Endothelial cell of umbilical vein (primary cell): ENCODE measurements at regions not wholly inside any gene's neighbourhood (a gene's known extent, or its start where the extent isn't known, plus 50 kb on each side); places are given as distances from the start of the nearest gene placed in this dataset.

ENCODE experiments used
- BruUV-seq: library from RNA; stranded (reverse); fragments of 400-500 nt; replicated peaks from 2 replicates; lab custom pipeline; 2021; lab: Mats Ljungman, UMichigan
- CTCF ChIA-PET: fragments of 300-600, 350-600 bp; sonication (Branson Sonifier 250); formaldehyde crosslinking; loops from one replicate; lab custom pipeline; 2021; ENCODE audit warnings: antibody characterized with exemption, inconsistent platforms; lab: Charles Lee
- POLR2A ChIA-PET: fragments of 300-600, 350-600 bp; sonication (Branson Sonifier 250); formaldehyde crosslinking; loops from one replicate; lab custom pipeline; 2021; ENCODE audit warnings: antibody characterized with exemption, inconsistent platforms; lab: Charles Lee
- DNase-seq: peaks from one replicate; pipeline ENCODE4 v3.0.0-alpha.2; 2011; ENCODE audit warnings: low read depth, low spot score
- FAIRE-seq: peaks from 2 replicates; lab custom pipeline; 2011; peaks lifted over from hg19 to GRCh38; lab: Jason Lieb, UNC
- H2AFZ ChIP-seq: 2 replicates; pipeline ENCODE4 v1.6.0; 2012; ENCODE audit warnings: low read depth, low read length, control low read depth, inconsistent platforms
- H3K27ac ChIP-seq: 2 replicates; pipeline ENCODE4 v1.5.1; 2011; ENCODE audit warnings: low read depth, mild to moderate bottlenecking, control low read depth, low read length, moderate library complexity; ENCODE audit not compliant: insufficient read depth
- H3K27me3 ChIP-seq, 2 experiments: 2 replicates each; pipeline versions ENCODE4 v1.6.0 to v1.6.1; 2011; ENCODE audit warnings: low read length in 2 of 2, mixed read lengths in 1 of 2; ENCODE audit not compliant: control insufficient read depth in 2 of 2, insufficient read depth in 2 of 2
- H3K36me3 ChIP-seq, 2 experiments: 2 replicates in 1 of 2; 3 replicates in 1 of 2; pipeline ENCODE4 v1.5.1; 2011; ENCODE audit warnings: low read length in 2 of 2, mild to moderate bottlenecking in 1 of 2, moderate library complexity in 1 of 2; ENCODE audit not compliant: control insufficient read depth in 2 of 2, insufficient read depth in 2 of 2; ENCODE audit errors: extremely low read depth in 1 of 2
- H3K4me1 ChIP-seq: 3 replicates; pipeline ENCODE4 v1.5.1; 2011; ENCODE audit warnings: mild to moderate bottlenecking, low read length; ENCODE audit not compliant: control insufficient read depth, insufficient read depth; ENCODE audit errors: extremely low read depth
- H3K4me2 ChIP-seq: 2 replicates; pipeline ENCODE4 v1.6.1; 2011; ENCODE audit warnings: low read length, control low read depth, mixed read lengths; ENCODE audit not compliant: insufficient read depth
- H3K4me3 ChIP-seq, 3 experiments: fragments of 200-600 bp in 1 of 3; sonication (generic), shearing (Covaris generic) in 1 of 3; replicated peaks in 1 of 3; 2 replicates each; pipeline ENCODE4 v1.5.1; 2011 to 2016; ENCODE audit warnings: control low read depth in 3 of 3, low read length in 3 of 3, mild to moderate bottlenecking in 2 of 3, inconsistent platforms in 1 of 3, low read depth in 1 of 3, moderate library complexity in 1 of 3; ENCODE audit not compliant: insufficient read depth in 1 of 3
- H3K79me2 ChIP-seq: 2 replicates; pipeline ENCODE4 v1.6.0; 2012; ENCODE audit warnings: low read length, inconsistent platforms; ENCODE audit not compliant: control insufficient read depth, insufficient read depth
- H3K9ac ChIP-seq: replicated peaks from 2 replicates; pipeline ENCODE3; 2011; ENCODE audit warnings: low read length, control low read depth; ENCODE audit not compliant: insufficient read depth; ENCODE audit errors: extremely low read depth
- H3K9me1 ChIP-seq: replicated peaks from 3 replicates; pipeline ENCODE4 v1.6.0; 2011; ENCODE audit warnings: mild to moderate bottlenecking, low read length; ENCODE audit not compliant: control insufficient read depth, insufficient read depth; ENCODE audit errors: extremely low read depth
- H3K9me3 ChIP-seq: replicated peaks from 2 replicates; pipeline ENCODE4 v1.5.1; 2012; ENCODE audit warnings: low read length, inconsistent platforms; ENCODE audit not compliant: control insufficient read depth, insufficient read depth
- H4K20me1 ChIP-seq: replicated peaks from 2 replicates; pipeline ENCODE3; 2011; ENCODE audit warnings: mild to moderate bottlenecking, low read length; ENCODE audit not compliant: control insufficient read depth, insufficient read depth; ENCODE audit errors: extremely low read depth
- EZH2 ChIP-seq: IDR thresholded peaks from 2 replicates; pipeline ENCODE4 v1.6.1; 2012; ENCODE audit warnings: borderline replicate concordance, low read depth, mild to moderate bottlenecking, moderate library complexity, low read length, inconsistent platforms; ENCODE audit not compliant: severe bottlenecking
- GATA2 ChIP-seq: IDR thresholded peaks from 2 replicates; pipeline ENCODE4 v1.7.0; 2011; ENCODE audit warnings: low read depth, mild to moderate bottlenecking, moderate library complexity, mixed read lengths, low read length; ENCODE audit not compliant: insufficient read length, insufficient read depth
- JUN ChIP-seq: IDR thresholded peaks from 2 replicates; pipeline ENCODE4 v1.6.1; 2011; ENCODE audit warnings: borderline replicate concordance, low read depth; ENCODE audit not compliant: insufficient read length, insufficient read depth
- MYC ChIP-seq: IDR thresholded peaks from one replicate; pipeline ENCODE4 v1.6.1; 2011; ENCODE audit warnings: mild to moderate bottlenecking, low read depth, low read length
- POLR2A ChIP-seq: IDR thresholded peaks from 2 replicates; pipeline ENCODE4 v1.6.1; 2012; ENCODE audit warnings: low read depth, mild to moderate bottlenecking, control low read depth, low read length
- POLR2AphosphoS5 ChIP-seq: IDR thresholded peaks from 2 replicates; pipeline ENCODE4 v1.6.1; 2012; ENCODE audit warnings: low read depth, mild to moderate bottlenecking, control low read depth, low read length, moderate library complexity; ENCODE audit not compliant: insufficient read depth
- dilution Hi-C: fragments of 300-500 bp; cut with MboI; formaldehyde crosslinking; loops from one replicate; pipeline ENCODE4 v1.15.0; 2019; ENCODE audit warnings: low sequenced_read_pairs; ENCODE audit not compliant: extremely low pct_ligation_motif_present
- intact Hi-C: fragments of 100-400 bp; cut with micrococcal nuclease; formaldehyde crosslinking; loops from one replicate; pipeline ENCODE4 v1.10.0; 2022
- TF ChIP-seq, protein P1 (sequence below), 2 donors: IDR thresholded peaks; 1 replicate in 1 of 2; 2 replicates in 1 of 2; pipeline ENCODE4 v1.5.1; 2011; ENCODE audit warnings: low read length in 2 of 2, mild to moderate bottlenecking in 2 of 2, moderate library complexity in 2 of 2, control low read depth in 1 of 2, inconsistent platforms in 1 of 2, low read depth in 1 of 2; ENCODE audit not compliant: insufficient read depth in 1 of 2; ENCODE audit errors: extremely low read depth in 1 of 2
- TF ChIP-seq, protein P2 (sequence below): IDR thresholded peaks from 2 replicates; pipeline ENCODE4 v1.6.1; 2011; ENCODE audit not compliant: insufficient read depth, insufficient read length

DNA sequence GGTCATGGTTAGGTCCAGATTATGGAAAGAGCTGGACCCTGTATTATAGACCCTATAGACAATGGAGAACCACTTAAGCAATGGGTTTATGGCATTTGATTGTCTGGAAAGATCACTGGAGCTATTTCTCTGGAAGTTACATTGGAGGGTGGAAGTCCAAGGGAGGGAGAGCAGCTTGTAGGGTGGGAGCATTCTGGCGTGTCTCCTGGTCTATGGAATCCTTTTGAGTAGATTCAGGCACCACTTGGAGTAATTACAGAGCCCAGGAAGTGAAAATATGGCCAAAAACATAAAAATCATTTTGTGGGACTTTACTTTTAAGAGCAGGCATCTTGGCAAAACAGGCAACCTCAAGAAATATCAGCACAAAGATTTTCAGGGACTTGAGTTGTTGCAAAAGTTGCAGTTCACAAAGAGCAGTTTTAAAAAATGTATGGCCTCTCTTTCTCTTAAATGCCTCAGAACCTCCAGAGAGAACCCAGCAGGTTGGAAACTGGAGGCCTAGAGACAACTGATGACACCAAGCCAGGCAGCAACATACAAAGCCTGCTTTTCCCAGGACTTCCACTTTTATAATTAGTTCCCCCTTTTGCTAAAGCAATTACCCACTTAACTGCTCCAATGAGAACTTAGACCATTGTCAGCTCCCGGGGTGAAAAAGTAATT lies 331.0 kb downstream of the MYCN start:
- no peak overlapping the region for H3K4me2 ChIP-seq
- FAIRE-seq: no peak
- ChIA-PET CTCF (no interaction called here), POLR2A (no interaction called here)
- TF ChIP-seq POLR2AphosphoS5 (no peak), POLR2A (no peak), JUN (no peak), EZH2 (no peak), GATA2 (no peak), MYC (no peak)
- TF ChIP-seq, protein P1, sequence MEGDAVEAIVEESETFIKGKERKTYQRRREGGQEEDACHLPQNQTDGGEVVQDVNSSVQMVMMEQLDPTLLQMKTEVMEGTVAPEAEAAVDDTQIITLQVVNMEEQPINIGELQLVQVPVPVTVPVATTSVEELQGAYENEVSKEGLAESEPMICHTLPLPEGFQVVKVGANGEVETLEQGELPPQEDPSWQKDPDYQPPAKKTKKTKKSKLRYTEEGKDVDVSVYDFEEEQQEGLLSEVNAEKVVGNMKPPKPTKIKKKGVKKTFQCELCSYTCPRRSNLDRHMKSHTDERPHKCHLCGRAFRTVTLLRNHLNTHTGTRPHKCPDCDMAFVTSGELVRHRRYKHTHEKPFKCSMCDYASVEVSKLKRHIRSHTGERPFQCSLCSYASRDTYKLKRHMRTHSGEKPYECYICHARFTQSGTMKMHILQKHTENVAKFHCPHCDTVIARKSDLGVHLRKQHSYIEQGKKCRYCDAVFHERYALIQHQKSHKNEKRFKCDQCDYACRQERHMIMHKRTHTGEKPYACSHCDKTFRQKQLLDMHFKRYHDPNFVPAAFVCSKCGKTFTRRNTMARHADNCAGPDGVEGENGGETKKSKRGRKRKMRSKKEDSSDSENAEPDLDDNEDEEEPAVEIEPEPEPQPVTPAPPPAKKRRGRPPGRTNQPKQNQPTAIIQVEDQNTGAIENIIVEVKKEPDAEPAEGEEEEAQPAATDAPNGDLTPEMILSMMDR (IDR thresholded peaks at IDR 0.05; ENCODE audit: extremely low read depth in 1 of 2, insufficient read depth in 1 of 2, low read depth in 1 of 2, low read length in 2 of 2): no peak
- TF ChIP-seq, protein P2, sequence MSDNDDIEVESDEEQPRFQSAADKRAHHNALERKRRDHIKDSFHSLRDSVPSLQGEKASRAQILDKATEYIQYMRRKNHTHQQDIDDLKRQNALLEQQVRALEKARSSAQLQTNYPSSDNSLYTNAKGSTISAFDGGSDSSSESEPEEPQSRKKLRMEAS: no peak
- H3K4me1 ChIP-seq: no peaks in the 10 kb centered on the region
- H3K36me3 ChIP-seq: no peaks in the 10 kb centered on the region
- H4K20me1 ChIP-seq: no peaks in the 10 kb centered on the region
- no peak overlapping the region for H3K4me3 ChIP-seq
- no peaks in the 10 kb centered on the region for H3K9me1 ChIP-seq
- dilution Hi-C loops: no loop called here
- H3K27me3 ChIP-seq: no peaks in the 10 kb centered on the region
- BruUV-seq: no TSS peak
- H3K9ac ChIP-seq: no peak overlapping the region
- DNase-seq: no peak
- H2AFZ ChIP-seq: no peak overlapping the region
- H3K79me2 ChIP-seq: no peaks in the 10 kb centered on the region
- H3K9me3 ChIP-seq: no peaks in the 10 kb centered on the region
- intact Hi-C loops: no loop called here
- H3K27ac ChIP-seq: no peak overlapping the region
